Loucy (cell line): ENCODE measurements at regions not wholly inside any gene's neighbourhood (a gene's known extent, or its start where the extent isn't known, plus 50 kb on each side); places are given as distances from the start of the nearest gene placed in this dataset.

Experiments
- H2AFZ ChIP-seq: fragments of 200-600 bp; sonication (generic); 2 replicates; pipeline ENCODE4 v1.6.0; 2016; ENCODE audit warnings: antibody characterized with exemption, mild to moderate bottlenecking, low read length, moderate library complexity
- H3F3A ChIP-seq: fragments of 200-600 bp; 2 replicates; pipeline ENCODE4 v1.6.0; 2016; ENCODE audit warnings: antibody characterized with exemption, low read depth, mild to moderate bottlenecking
- H3K27me3 ChIP-seq: fragments of 200-600 bp; sonication (generic); 2 replicates; pipeline ENCODE4 v1.6.1; 2014; ENCODE audit warnings: low read length, mild to moderate bottlenecking; ENCODE audit not compliant: insufficient read depth, poor library complexity, severe bottlenecking
- H3K36me3 ChIP-seq: fragments of 200-600 bp; sonication (generic); 2 replicates; pipeline ENCODE4 v1.6.1; 2016; ENCODE audit warnings: low read length; ENCODE audit not compliant: insufficient read depth
- H3K4me1 ChIP-seq: fragments of 200-600 bp; sonication (generic); 2 replicates; pipeline ENCODE4 v1.5.1; 2014; ENCODE audit warnings: low read length, mild to moderate bottlenecking; ENCODE audit not compliant: insufficient read depth, poor library complexity, severe bottlenecking
- H3K4me2 ChIP-seq: fragments of 200-600 bp; sonication (generic); 2 replicates; pipeline ENCODE4 v1.6.0; 2014; ENCODE audit warnings: antibody characterized with exemption, low read length, low read depth, mild to moderate bottlenecking; ENCODE audit not compliant: poor library complexity, severe bottlenecking
- H3K4me3 ChIP-seq: fragments of 200-600 bp; sonication (generic); 2 replicates; pipeline ENCODE4 v1.5.1; 2014; ENCODE audit warnings: low read length, mild to moderate bottlenecking, mixed read lengths; ENCODE audit not compliant: poor library complexity, severe bottlenecking
- H3K79me2 ChIP-seq: fragments of 200-600 bp; sonication (generic); 2 replicates; pipeline ENCODE4 v1.6.1; 2014; ENCODE audit warnings: low read length; ENCODE audit not compliant: insufficient read depth
- H3K9ac ChIP-seq: fragments of 200-600 bp; sonication (generic); 2 replicates; pipeline ENCODE4 v1.6.0; 2014; ENCODE audit warnings: mild to moderate bottlenecking, low read depth, low read length, moderate library complexity; ENCODE audit not compliant: poor library complexity, severe bottlenecking
- H3K9me2 ChIP-seq: fragments of 200-600 bp; sonication (generic); replicated peaks from 2 replicates; pipeline ENCODE4 v1.6.1; 2016; ENCODE audit warnings: low read depth, low read length, mixed read lengths
- H3K9me3 ChIP-seq: fragments of 200-600 bp; sonication (generic); 2 replicates; pipeline ENCODE4 v1.6.1; 2014; ENCODE audit warnings: mild to moderate bottlenecking, antibody characterized with exemption, low read length, low read depth; ENCODE audit not compliant: insufficient read depth
- H4K20me1 ChIP-seq: fragments of 200-600 bp; sonication (generic); 2 replicates; pipeline ENCODE4 v1.6.0; 2014; ENCODE audit warnings: antibody characterized with exemption, low read length, mild to moderate bottlenecking; ENCODE audit not compliant: insufficient read depth, poor library complexity, severe bottlenecking
- CTCF ChIP-seq: fragments of 200-600 bp; sonication (generic); conservative IDR thresholded peaks from 2 replicates; pipeline ENCODE4 v1.5.1; 2014; ENCODE audit warnings: mild to moderate bottlenecking, antibody characterized with exemption, low read length
- EZH2phosphoT487 ChIP-seq: fragments of 200-600 bp; IDR thresholded peaks from 2 replicates; pipeline ENCODE4 v1.6.1; 2018; ENCODE audit warnings: antibody characterized with exemption, mild to moderate bottlenecking, moderate library complexity, borderline replicate concordance

GRCh38 chr6:133587546-133588160, 301.3 kb upstream of the TCF21 start:
- H3K79me2 ChIP-seq: no peaks in the 10 kb centered on the region
- H3K4me3 ChIP-seq: no peak overlapping the region
- H3K9me3 ChIP-seq: no peaks in the 10 kb centered on the region
- H3K36me3 ChIP-seq: no peaks in the 10 kb centered on the region
- H3K27me3 ChIP-seq: no peaks in the 10 kb centered on the region
- TF ChIP-seq EZH2phosphoT487: no peak
- TF ChIP-seq CTCF: no peak
- no peak overlapping the region for H3K9ac ChIP-seq
- no peaks in the 10 kb centered on the region for H3K4me1 ChIP-seq
- no peak overlapping the region for H3K4me2 ChIP-seq
- no peak overlapping the region for H2AFZ ChIP-seq
- no peaks in the 10 kb centered on the region for H4K20me1 ChIP-seq
- no peaks in the 10 kb centered on the region for H3F3A ChIP-seq
- H3K9me2 ChIP-seq: no peaks in the 10 kb centered on the region

GRCh38 chr6:133590196-133590595, 298.7 kb upstream of the TCF21 start:
- Histone ChIP-seq H3K4me1 (no peaks in the 10 kb centered on the region), H4K20me1 (no peaks in the 10 kb centered on the region), H3K9me3 (no peaks in the 10 kb centered on the region), H3K36me3 (no peaks in the 10 kb centered on the region), H2AFZ (no peak overlapping the region), H3K9ac (no peak overlapping the region), H3F3A (no peaks in the 10 kb centered on the region), H3K9me2 (no peaks in the 10 kb centered on the region), H3K4me2 (no peak overlapping the region), H3K79me2 (no peaks in the 10 kb centered on the region), H3K27me3 (no peaks in the 10 kb centered on the region), H3K4me3 (no peak overlapping the region)
- no peak for TF ChIP-seq EZH2phosphoT487

GRCh38 chr6:133590814-133591213, 298.1 kb upstream of the TCF21 start:
- TF ChIP-seq EZH2phosphoT487 (no peak), CTCF (no peak)
- no peaks in the 10 kb centered on the region for H3K36me3 ChIP-seq
- H3K9me3 ChIP-seq: no peaks in the 10 kb centered on the region
- no peaks in the 10 kb centered on the region for H3K79me2 ChIP-seq
- no peak overlapping the region for H2AFZ ChIP-seq
- H3K9me2 ChIP-seq: no peaks in the 10 kb centered on the region
- H3K4me1 ChIP-seq: no peaks in the 10 kb centered on the region
- H3K4me2 ChIP-seq: no peak overlapping the region
- no peaks in the 10 kb centered on the region for H3K27me3 ChIP-seq
- no peaks in the 10 kb centered on the region for H3F3A ChIP-seq
- no peak overlapping the region for H3K4me3 ChIP-seq
- H3K9ac ChIP-seq: no peak overlapping the region
- no peaks in the 10 kb centered on the region for H4K20me1 ChIP-seq

- H3K4me3 ChIP-seq: no peak overlapping the region
Observed at GRCh38 chr6:133591275-133591674, 297.6 kb upstream of the TCF21 start.

More at GRCh38 chr6:133591275-133591674, 297.6 kb upstream of the TCF21 start:
- H3K36me3 ChIP-seq: no peaks in the 10 kb centered on the region
- H3K79me2 ChIP-seq: no peaks in the 10 kb centered on the region
- no peak for TF ChIP-seq CTCF
- TF ChIP-seq EZH2phosphoT487: no peak
- no peaks in the 10 kb centered on the region for H3K4me1 ChIP-seq
- H3K9me2 ChIP-seq: no peaks in the 10 kb centered on the region
- H4K20me1 ChIP-seq: no peaks in the 10 kb centered on the region
- H3K9ac ChIP-seq: no peak overlapping the region
- H3K4me2 ChIP-seq: no peak overlapping the region
- no peak overlapping the region for H2AFZ ChIP-seq
- H3K27me3 ChIP-seq: no peaks in the 10 kb centered on the region
- H3F3A ChIP-seq: no peaks in the 10 kb centered on the region
- H3K9me3 ChIP-seq: no peaks in the 10 kb centered on the region
